Vagina (tissue), 2 donors: ENCODE measurements at regions not wholly inside any gene's neighbourhood (a gene's known extent, or its start where the extent isn't known, plus 50 kb on each side); places are given as distances from the start of the nearest gene placed in this dataset.

Experiments
- POLR2A ChIP-seq, 2 donors: fragments of 450-650 bp; IDR thresholded peaks; one replicate each; pipeline ENCODE4 v1.6.1; 2017; ENCODE audit warnings: antibody characterized with exemption in 2 of 2, mild to moderate bottlenecking in 2 of 2, moderate library complexity in 2 of 2
- POLR2AphosphoS5 ChIP-seq, 2 donors: sonication (generic); formaldehyde crosslinking; IDR thresholded peaks; one replicate each; pipeline ENCODE4 v1.9.0; 2017; ENCODE audit warnings: antibody characterized with exemption in 2 of 2, mild to moderate bottlenecking in 2 of 2, low read depth in 1 of 2; ENCODE audit not compliant: insufficient read depth in 1 of 2
- TF ChIP-seq, protein P1 (sequence below), 3 experiments: fragments of 450-650 bp in 2 of 3; fragments of 200-600 bp in 1 of 3; sonication (generic) in 1 of 3; IDR thresholded peaks; one replicate each; pipeline ENCODE4 v1.5.1; 2017 to 2019; ENCODE audit warnings: antibody characterized with exemption in 3 of 3, mild to moderate bottlenecking in 2 of 3, moderate library complexity in 2 of 3

DNA sequence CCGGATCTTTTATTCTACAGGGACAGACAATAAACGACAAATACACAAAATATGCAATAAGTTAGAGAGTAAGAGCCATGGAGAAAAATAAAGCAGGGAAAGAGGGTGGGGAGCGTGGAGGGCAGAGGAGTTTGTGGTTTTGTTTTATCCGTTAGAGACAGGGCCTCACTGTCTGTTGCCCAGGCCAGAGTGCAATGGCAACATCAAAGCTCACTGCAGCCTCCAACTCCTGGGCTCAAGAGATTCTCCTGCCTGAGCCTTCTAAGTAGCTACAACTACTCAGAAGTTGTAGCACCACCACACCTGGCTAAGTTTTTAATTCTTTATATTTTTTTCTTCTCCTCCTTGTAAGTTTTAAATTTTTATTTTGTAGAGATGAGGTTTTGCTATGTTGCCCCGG, 54.5 kb upstream of the CTNNA1 start:
- TF ChIP-seq, protein P1, sequence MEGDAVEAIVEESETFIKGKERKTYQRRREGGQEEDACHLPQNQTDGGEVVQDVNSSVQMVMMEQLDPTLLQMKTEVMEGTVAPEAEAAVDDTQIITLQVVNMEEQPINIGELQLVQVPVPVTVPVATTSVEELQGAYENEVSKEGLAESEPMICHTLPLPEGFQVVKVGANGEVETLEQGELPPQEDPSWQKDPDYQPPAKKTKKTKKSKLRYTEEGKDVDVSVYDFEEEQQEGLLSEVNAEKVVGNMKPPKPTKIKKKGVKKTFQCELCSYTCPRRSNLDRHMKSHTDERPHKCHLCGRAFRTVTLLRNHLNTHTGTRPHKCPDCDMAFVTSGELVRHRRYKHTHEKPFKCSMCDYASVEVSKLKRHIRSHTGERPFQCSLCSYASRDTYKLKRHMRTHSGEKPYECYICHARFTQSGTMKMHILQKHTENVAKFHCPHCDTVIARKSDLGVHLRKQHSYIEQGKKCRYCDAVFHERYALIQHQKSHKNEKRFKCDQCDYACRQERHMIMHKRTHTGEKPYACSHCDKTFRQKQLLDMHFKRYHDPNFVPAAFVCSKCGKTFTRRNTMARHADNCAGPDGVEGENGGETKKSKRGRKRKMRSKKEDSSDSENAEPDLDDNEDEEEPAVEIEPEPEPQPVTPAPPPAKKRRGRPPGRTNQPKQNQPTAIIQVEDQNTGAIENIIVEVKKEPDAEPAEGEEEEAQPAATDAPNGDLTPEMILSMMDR (IDR thresholded peaks at IDR 0.05) = no peak
- TF ChIP-seq POLR2AphosphoS5 (IDR thresholded peaks at IDR 0.05; ENCODE audit: insufficient read depth in 1 of 2, low read depth in 1 of 2) (no peak), POLR2A (IDR thresholded peaks at IDR 0.05) (no peak)
